GM12878 (cell line): ENCODE measurements at regions not wholly inside any gene's neighbourhood (a gene's known extent, or its start where the extent isn't known, plus 50 kb on each side); places are given as distances from the start of the nearest gene placed in this dataset.

Experiments used
- ATAC-seq: fragments of 200-7000 bp; cut with Tn5 transposase; 3 replicates; pipeline ENCODE4 v1.9.1; 2020; ENCODE audit warnings: mild to moderate bottlenecking, moderate library complexity
- BruUV-seq: library from RNA; stranded (reverse); fragments of 400-500 nt; replicated peaks from 2 replicates; lab custom pipeline; 2021; lab: Mats Ljungman, UMichigan
- CTCF ChIA-PET: fragments of 300-600 bp; sonication (Branson Sonifier 250); formaldehyde crosslinking; extraction: SDS; loops from one replicate; lab custom pipeline; 2021; ENCODE audit warnings: inconsistent platforms; lab: Yijun Ruan, JAX
- POLR2A ChIA-PET: fragments of 350-600 bp; formaldehyde crosslinking; extraction: SDS; loops from one replicate; lab custom pipeline; 2021; ENCODE audit warnings: inconsistent platforms; lab: Charles Lee
- RAD21 ChIA-PET: fragments of 300-600 bp; sonication (Branson Sonifier 250); formaldehyde crosslinking; loops from one replicate; lab custom pipeline; 2023; ENCODE audit warnings: antibody characterized with exemption; ENCODE audit not compliant: unreplicated experiment; lab: Charles Lee
- SMC1A ChIA-PET: fragments of 300-600 bp; sonication (Branson Sonifier 250); formaldehyde crosslinking; loops from one replicate; lab custom pipeline; 2023; ENCODE audit not compliant: unreplicated experiment, uncharacterized antibody; lab: Charles Lee
- DNase-seq: peaks from one replicate; pipeline ENCODE4 v3.0.0-alpha.2; 2011; ENCODE audit warnings: low read depth, low spot score
- FAIRE-seq: peaks from 3 replicates; lab custom pipeline; 2011; peaks lifted over from hg19 to GRCh38; lab: Jason Lieb, UNC
- H2AFZ ChIP-seq: 2 replicates; pipeline ENCODE4 v1.6.0; 2011; ENCODE audit warnings: low read depth, low read length, control low read depth; ENCODE audit not compliant: control insufficient read depth
- H3K27ac ChIP-seq: 2 replicates; pipeline ENCODE4 v1.5.1; 2011; ENCODE audit warnings: control low read depth; ENCODE audit not compliant: control insufficient read depth, insufficient read depth
- H3K27me3 ChIP-seq, 2 experiments: replicated peaks in 1 of 2; 2 replicates each; pipeline versions ENCODE4 v1.6.0 to v1.6.1; 2011; ENCODE audit warnings: low read length in 1 of 2; ENCODE audit not compliant: control insufficient read depth in 2 of 2, insufficient read depth in 2 of 2
- H3K36me3 ChIP-seq, 2 experiments: 2 replicates each; pipeline ENCODE4 v1.5.1; 2011; ENCODE audit warnings: low read length in 1 of 2; ENCODE audit not compliant: control insufficient read depth in 2 of 2, insufficient read depth in 2 of 2
- H3K4me1 ChIP-seq: 2 replicates; pipeline ENCODE4 v1.6.1; 2011; ENCODE audit warnings: mild to moderate bottlenecking, low read length, moderate library complexity, mixed read lengths; ENCODE audit not compliant: control insufficient read depth, insufficient read depth
- H3K4me2 ChIP-seq: 2 replicates; pipeline ENCODE4 v1.6.0; 2011; ENCODE audit warnings: control low read depth; ENCODE audit not compliant: control insufficient read depth, insufficient read depth
- H3K4me3 ChIP-seq: fragments of 200-600 bp; sonication (generic); 2 replicates; pipeline ENCODE4 v1.5.1; 2016
- H3K79me2 ChIP-seq: 2 replicates; pipeline ENCODE4 v1.6.0; 2011; ENCODE audit warnings: low read length; ENCODE audit not compliant: control insufficient read depth, insufficient read depth
- H3K9ac ChIP-seq: 2 replicates; pipeline ENCODE4 v1.8.0; 2011; ENCODE audit warnings: low read length, control low read depth, mixed read lengths; ENCODE audit not compliant: control insufficient read depth, insufficient read depth
- H3K9me3 ChIP-seq: replicated peaks from 3 replicates; pipeline ENCODE4 v1.5.1; 2011; ENCODE audit warnings: mild to moderate bottlenecking, low read length; ENCODE audit not compliant: control insufficient read depth, insufficient read depth
- H4K20me1 ChIP-seq: 2 replicates; pipeline ENCODE4 v1.6.0; 2011; ENCODE audit not compliant: control insufficient read depth, insufficient read depth
- BCLAF1 ChIP-seq: fragments of 450-650 bp; IDR thresholded peaks from 2 replicates; pipeline ENCODE4 v1.6.1; 2017; ENCODE audit warnings: antibody characterized with exemption, mild to moderate bottlenecking, moderate library complexity
- EZH2 ChIP-seq: IDR thresholded peaks from 2 replicates; pipeline ENCODE4 v1.6.1; 2012; ENCODE audit warnings: low read depth, mild to moderate bottlenecking, control low read depth, inconsistent platforms, low read length, borderline replicate concordance; ENCODE audit not compliant: control insufficient read depth
- MTA2 ChIP-seq: fragments of 450-650 bp; IDR thresholded peaks from 2 replicates; pipeline ENCODE4 v1.6.1; 2016; ENCODE audit warnings: low read depth, mild to moderate bottlenecking, moderate library complexity
- MYC ChIP-seq: IDR thresholded peaks from 2 replicates; pipeline ENCODE4 v1.6.1; 2011; ENCODE audit warnings: mild to moderate bottlenecking, low read length, moderate library complexity, inconsistent platforms; ENCODE audit not compliant: insufficient read depth, insufficient replicate concordance, insufficient read length, severe bottlenecking
- SMARCA5 ChIP-seq: fragments of 450-650 bp; IDR thresholded peaks from 2 replicates; pipeline ENCODE4 v1.6.1; 2017; ENCODE audit warnings: mild to moderate bottlenecking
- SP1 ChIP-seq: IDR thresholded peaks from one replicate; pipeline ENCODE4 v1.6.1; 2011; ENCODE audit warnings: low read depth, low read length
- SUPT20H ChIP-seq: IDR thresholded peaks from 2 replicates; pipeline ENCODE4 v1.6.1; 2011; ENCODE audit warnings: low read depth, mild to moderate bottlenecking, low read length, moderate library complexity, borderline replicate concordance; ENCODE audit not compliant: control insufficient read depth
- TBL1XR1 ChIP-seq: IDR thresholded peaks from 2 replicates; pipeline ENCODE4 v1.6.1; 2012; ENCODE audit warnings: low read depth, low read length, improper control_type of control experiment
- ZNF274 ChIP-seq: IDR thresholded peaks from one replicate; pipeline ENCODE4 v1.8.0; 2011; ENCODE audit not compliant: insufficient read length, insufficient read depth
- ZSCAN29 ChIP-seq: fragments of 450-650 bp; IDR thresholded peaks from 2 replicates; pipeline ENCODE4 v1.6.1; 2017; ENCODE audit warnings: mild to moderate bottlenecking, moderate library complexity
- WGBS: methylation state at CpG from one replicate; pipeline ENCODE4 v1.1.6; 2016; ENCODE audit warnings: low lambda C conversion rate; ENCODE audit not compliant: insufficient replicate concordance, insufficient coverage; ENCODE audit errors: missing lambda C conversion rate; 5-methylcytosine and 5-hydroxymethylcytosine counted together
- in situ Hi-C: fragments of 300-500 bp; cut with MboI; formaldehyde crosslinking; loops from 9 replicates; pipeline ENCODE4 v1.14.3; 2018; ENCODE audit warnings: mixed read lengths
- intact Hi-C: fragments of 100-400 bp; cut with micrococcal nuclease; formaldehyde crosslinking; loops from one replicate; pipeline ENCODE4 v1.14.2; 2022; ENCODE audit not compliant: unreplicated experiment

GRCh38 chr4:115607311-115607710 lies 493.9 kb upstream of the NDST4 start (continued):
- no peak for TF ChIP-seq BCLAF1
- no peak for TF ChIP-seq SMARCA5
- no peak for TF ChIP-seq ZSCAN29
- TF ChIP-seq, all 136 proteins: peak for 0

GRCh38 chr4:115596265-115597001 lies 483.0 kb upstream of the NDST4 start:
- RAD21 ChIA-PET: no interaction called here
- WGBS: 22% methylated on average over 3 of the region's 3 CpGs
- Histone ChIP-seq H3K27ac (no peak overlapping the region), H3K79me2 (no peaks in the 10 kb centered on the region), H3K4me3 (no peak overlapping the region), H3K9ac (no peak overlapping the region), H3K4me2 (no peak overlapping the region)
- POLR2A ChIA-PET: no interaction called here
- no peak for FAIRE-seq
- no peak for DNase-seq
- in situ Hi-C loops: no loop called here
- TF ChIP-seq MTA2 (no peak), TBL1XR1 (no peak), SP1 (no peak), ZNF274 (no peak), SUPT20H (no peak), MYC (no peak), EZH2 (no peak)
- TF ChIP-seq, all 136 proteins: peak for 0
- Histone ChIP-seq H3K9me3 (no peaks in the 10 kb centered on the region), H3K4me1 (no peaks in the 10 kb centered on the region), H2AFZ (no peak overlapping the region), H4K20me1 (no peaks in the 10 kb centered on the region), H3K27me3 (no peaks in the 10 kb centered on the region), H3K36me3 (no peaks in the 10 kb centered on the region)
- intact Hi-C loops: no loop called here
- no TSS peak for BruUV-seq
- CTCF ChIA-PET: no interaction called here
- no peak for ATAC-seq
- SMC1A ChIA-PET: no interaction called here
